HCT116 (cell line): ENCODE measurements at regions not wholly inside any gene's neighbourhood (a gene's known extent, or its start where the extent isn't known, plus 50 kb on each side); places are given as distances from the start of the nearest gene placed in this dataset.

Source experiments
- ATAC-seq: fragments of 200-7000 bp; cut with Tn5 transposase; 2 replicates; pipeline ENCODE4 v1.9.1; 2020; ENCODE audit warnings: mild to moderate bottlenecking, moderate library complexity
- BruUV-seq: library from RNA; stranded (reverse); fragments of 400-500 nt; replicated peaks from 2 replicates; lab custom pipeline; 2021; lab: Mats Ljungman, UMichigan
- CTCF ChIA-PET: fragments of 300-600 bp; sonication (Branson Sonifier 250); formaldehyde crosslinking; loops from one replicate; lab custom pipeline; 2021; ENCODE audit warnings: antibody characterized with exemption; lab: Charles Lee
- POLR2A ChIA-PET: fragments of 300-600, 350-600 bp; sonication (Branson Sonifier 250); formaldehyde crosslinking; loops from one replicate; lab custom pipeline; 2021; ENCODE audit warnings: antibody characterized with exemption; lab: Charles Lee
- RAD21 ChIA-PET, 2 experiments: fragments of 300-600 bp; sonication (Branson Sonifier 250); formaldehyde crosslinking; loops; one replicate each; lab custom pipeline; 2023; ENCODE audit warnings: low total read pairs in 2 of 2; ENCODE audit not compliant: uncharacterized antibody in 2 of 2, unreplicated experiment in 2 of 2, low non-redundant PET in 1 of 2; lab: Charles Lee
- DNase-seq: peaks from one replicate; pipeline ENCODE4 v3.0.0-alpha.2; 2010; ENCODE audit warnings: low read depth, low spot score
- H2AFZ ChIP-seq: fragments of 200-600 bp; shearing (Covaris generic), sonication (generic); 2 replicates; pipeline ENCODE4 v1.6.1; 2017; ENCODE audit warnings: low read depth, mixed run types, mixed read lengths, antibody characterized with exemption, low read length; ENCODE audit not compliant: poor library complexity, severe bottlenecking
- H3K27ac ChIP-seq: 2 replicates; pipeline ENCODE4 v1.5.1; 2012; ENCODE audit warnings: low read depth, low read length
- H3K27me3 ChIP-seq: fragments of 200-600 bp; sonication (generic); 2 replicates; pipeline ENCODE4 v1.6.1; 2016; ENCODE audit warnings: mixed run types, low read length, mixed read lengths; ENCODE audit not compliant: insufficient read depth
- H3K36me3 ChIP-seq, 2 experiments: fragments of 200-500 bp in 1 of 2; fragments of 200-600 bp in 1 of 2; sonication (Bioruptor generic) in 1 of 2; sonication (generic) in 1 of 2; 2 replicates each; pipeline versions ENCODE4 v1.5.1 to v1.6.1; 2014 to 2016; ENCODE audit warnings: low read length in 2 of 2, inconsistent platforms in 1 of 2, mixed read lengths in 1 of 2, mixed run types in 1 of 2; ENCODE audit not compliant: insufficient read depth in 2 of 2, control insufficient read depth in 1 of 2
- H3K4me1 ChIP-seq, 2 experiments: fragments of 200-600 bp in 1 of 2; sonication (generic) in 1 of 2; 2 replicates each; pipeline versions ENCODE4 v1.5.1 to v1.6.1; 2012 to 2017; ENCODE audit warnings: low read length in 2 of 2, inconsistent platforms in 1 of 2, mild to moderate bottlenecking in 1 of 2, mixed read lengths in 1 of 2, mixed run types in 1 of 2, moderate library complexity in 1 of 2; ENCODE audit not compliant: insufficient read depth in 2 of 2, control insufficient read depth in 1 of 2
- H3K4me2 ChIP-seq: fragments of 200-600 bp; sonication (generic); 2 replicates; pipeline ENCODE4 v1.6.1; 2017; ENCODE audit warnings: mixed run types, low read length, mixed read lengths
- H3K4me3 ChIP-seq, 2 experiments: fragments of 200-600 bp in 1 of 2; sonication (generic) in 1 of 2; replicated peaks in 1 of 2; 2 replicates each; pipeline ENCODE4 v1.5.1; 2011 to 2016; ENCODE audit warnings: low read length in 2 of 2, control low read depth in 1 of 2, low read depth in 1 of 2, mild to moderate bottlenecking in 1 of 2, mixed read lengths in 1 of 2, mixed run types in 1 of 2
- H3K79me2 ChIP-seq: fragments of 200-600 bp; sonication (generic); 2 replicates; pipeline ENCODE4 v1.6.1; 2017; ENCODE audit warnings: mild to moderate bottlenecking, mixed run types, low read length, moderate library complexity, mixed read lengths; ENCODE audit not compliant: insufficient read depth
- H3K9ac ChIP-seq: fragments of 200-600 bp; sonication (generic); 2 replicates; pipeline ENCODE4 v1.6.1; 2016; ENCODE audit warnings: low read length, mixed read lengths
- H3K9me2 ChIP-seq: fragments of 200-600 bp; sonication (generic), shearing (Covaris generic); 2 replicates; pipeline ENCODE4 v1.6.1; 2017; ENCODE audit warnings: mixed run types, mild to moderate bottlenecking, moderate library complexity; ENCODE audit not compliant: insufficient read depth
- H3K9me3 ChIP-seq, 2 experiments: fragments of 200-500 bp in 1 of 2; fragments of 200-600 bp in 1 of 2; sonication (Bioruptor generic) in 1 of 2; sonication (generic) in 1 of 2; 2 replicates each; pipeline ENCODE4 v1.6.1; 2014 to 2017; ENCODE audit warnings: low read length in 2 of 2, mixed read lengths in 2 of 2, inconsistent platforms in 1 of 2, low read depth in 1 of 2, mild to moderate bottlenecking in 1 of 2, mixed run types in 1 of 2, moderate library complexity in 1 of 2; ENCODE audit not compliant: control insufficient read depth in 1 of 2, insufficient read depth in 1 of 2
- H4K20me1 ChIP-seq: fragments of 200-600 bp; sonication (generic), shearing (Covaris generic); 2 replicates; pipeline ENCODE4 v1.6.1; 2017; ENCODE audit warnings: mixed run types, mild to moderate bottlenecking, moderate library complexity; ENCODE audit not compliant: insufficient read depth
- ATF3 ChIP-seq: IDR thresholded peaks from 2 replicates; pipeline ENCODE4 v1.6.1; 2012
- CBX3 ChIP-seq: IDR thresholded peaks from 2 replicates; pipeline ENCODE4 v1.6.1; 2012; ENCODE audit warnings: low read depth
- EGR1 ChIP-seq: IDR thresholded peaks from 2 replicates; pipeline ENCODE4 v1.6.1; 2012; ENCODE audit warnings: low read depth
- ELF1 ChIP-seq: IDR thresholded peaks from 2 replicates; pipeline ENCODE4 v1.6.1; 2012; ENCODE audit warnings: low read depth, borderline replicate concordance
- EZH2 ChIP-seq: fragments of 200-600 bp; sonication (generic); IDR thresholded peaks from 2 replicates; pipeline ENCODE4 v1.6.1; 2017; ENCODE audit warnings: antibody characterized with exemption, mixed run types
- EZH2phosphoT487 ChIP-seq: fragments of 200-600 bp; IDR thresholded peaks from 2 replicates; pipeline ENCODE4 v1.6.1; 2018; ENCODE audit warnings: antibody characterized with exemption, borderline replicate concordance
- FOSL1 ChIP-seq: IDR thresholded peaks from 2 replicates; pipeline ENCODE4 v1.6.1; 2012; ENCODE audit warnings: low read depth
- JUND ChIP-seq: IDR thresholded peaks from 2 replicates; pipeline ENCODE4 v1.6.1; 2012
- MAX ChIP-seq: IDR thresholded peaks from 2 replicates; pipeline ENCODE4 v1.6.1; 2012
- POLR2AphosphoS5 ChIP-seq: IDR thresholded peaks from 2 replicates; pipeline ENCODE4 v1.6.1; 2011; ENCODE audit warnings: mild to moderate bottlenecking, low read depth, low read length, moderate library complexity
- RAD21 ChIP-seq: IDR thresholded peaks from 2 replicates; pipeline ENCODE4 v1.6.1; 2012; ENCODE audit warnings: low read depth, mild to moderate bottlenecking
- REST ChIP-seq: IDR thresholded peaks from 2 replicates; pipeline ENCODE4 v1.6.1; 2012; ENCODE audit warnings: low read depth
- SIN3A ChIP-seq: IDR thresholded peaks from 2 replicates; pipeline ENCODE4 v1.6.1; 2012; ENCODE audit warnings: low read depth
- SP1 ChIP-seq: IDR thresholded peaks from 2 replicates; pipeline ENCODE4 v1.6.1; 2012; ENCODE audit warnings: low read depth
- SRF ChIP-seq: IDR thresholded peaks from 2 replicates; pipeline ENCODE4 v1.6.1; 2012; ENCODE audit warnings: low read depth
- YY1 ChIP-seq: IDR thresholded peaks from 2 replicates; pipeline ENCODE4 v1.6.1; 2011; ENCODE audit warnings: low read length, low read depth, moderate library complexity, mild to moderate bottlenecking; ENCODE audit not compliant: insufficient replicate concordance; ENCODE audit errors: extremely low read depth
- ZBTB33 ChIP-seq: IDR thresholded peaks from 2 replicates; pipeline ENCODE4 v1.6.1; 2011; ENCODE audit warnings: mild to moderate bottlenecking, low read length, moderate library complexity; ENCODE audit not compliant: insufficient replicate concordance; ENCODE audit errors: extremely low read depth
- ZFX ChIP-seq: fragments of 450-650 bp; IDR thresholded peaks from 2 replicates; pipeline ENCODE4 v1.6.1; 2017
- ZNF274 ChIP-seq: fragments of 200-500 bp; sonication (Bioruptor generic); IDR thresholded peaks from 2 replicates; pipeline ENCODE4 v1.6.1; 2014; ENCODE audit warnings: mild to moderate bottlenecking, low read depth, low read length, inconsistent platforms
- intact Hi-C: fragments of 100-400 bp; cut with micrococcal nuclease; formaldehyde crosslinking; loops from 2 replicates; pipeline ENCODE4 v1.10.0; 2022

DNA sequence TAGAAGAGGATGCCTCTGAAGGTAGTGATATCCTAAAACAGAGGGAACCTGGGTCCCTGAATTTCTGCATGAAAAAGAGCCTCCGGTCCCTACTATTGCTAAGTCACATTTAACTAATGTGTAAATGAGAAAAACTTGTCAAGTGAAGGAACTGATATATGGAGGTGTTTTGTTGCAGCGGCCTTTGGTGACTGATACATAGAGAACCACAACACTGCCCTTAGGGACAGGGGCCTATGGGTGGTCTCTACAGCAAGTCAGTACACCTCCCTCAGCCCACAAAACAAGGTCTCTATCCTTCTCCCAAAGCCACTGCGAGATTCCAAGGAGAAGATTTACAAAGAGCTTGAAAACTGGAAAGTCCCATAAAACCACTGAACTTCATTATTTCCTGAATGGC is 275.3 kb downstream of the SOX9 start:
- no peak overlapping the region for H3K27ac ChIP-seq
- POLR2A ChIA-PET, result interaction anchor here (0.6 to 3.9 kb wide), 3 partner anchors 9 to 24 kb away, joined by 4 to 20 read pairs (median 5); no protein-coding TSS in a partner anchor
- H3K4me3 ChIP-seq, result no peak overlapping the region
- no peaks in the 10 kb centered on the region for H3K36me3 ChIP-seq
- RAD21 ChIA-PET, result no interaction called here
- CTCF ChIA-PET, result interaction anchor here (1.2 kb wide), 1 partner anchor 10 kb away, joined by 3 read pairs; no protein-coding TSS in a partner anchor
- H3K4me2 ChIP-seq, result no peak overlapping the region
- ATAC-seq, result no peak
- H3K79me2 ChIP-seq, result no peaks in the 10 kb centered on the region
- no peak overlapping the region for H3K9ac ChIP-seq
- H4K20me1 ChIP-seq, result no peaks in the 10 kb centered on the region
- no TSS peak for BruUV-seq
- H3K9me2 ChIP-seq, result no peaks in the 10 kb centered on the region
- H2AFZ ChIP-seq, result no peak overlapping the region
- no peaks in the 10 kb centered on the region for H3K27me3 ChIP-seq
- TF ChIP-seq ELF1 (no peak), REST (no peak), EZH2 (no peak), YY1 (no peak), ATF3 (no peak), FOSL1 (no peak), CBX3 (no peak), RAD21 (no peak), SIN3A (no peak), ZBTB33 (no peak), ZFX (no peak), SRF (no peak), EZH2phosphoT487 (no peak), MAX (no peak; the same call in 1 of the 2 replicates), ZNF274 (no peak), SP1 (no peak), POLR2AphosphoS5 (no peak), JUND (no peak), EGR1 (no peak)
- no peaks in the 10 kb centered on the region for H3K9me3 ChIP-seq
- H3K4me1 ChIP-seq, result peaks cover 56 to 95% of the 10 kb centered on the region in 2 experiments
- no peak for DNase-seq
- intact Hi-C loops, result no loop called here
